ENCODE measurements at regions not wholly inside any gene's neighbourhood (a gene's known extent, or its start where the extent isn't known, plus 50 kb on each side); places are given as distances from the start of the nearest gene placed in this dataset.

GRCh38 chr10:130900441-130901160, 410.9 kb downstream of the TCERG1L start:
- TF ChIP-seq CTBP1 (IDR thresholded peaks at IDR 0.05; ENCODE audit: borderline replicate concordance): no peak
- no peak for TF ChIP-seq SP1 (IDR thresholded peaks at IDR 0.05)
- TF ChIP-seq LEF1 (IDR thresholded peaks at IDR 0.05; ENCODE audit: borderline replicate concordance): no peak
- TF ChIP-seq L3MBTL2 (conservative IDR thresholded peaks at IDR 0.05): no peak
- no peak for TF ChIP-seq SUZ12 (IDR thresholded peaks at IDR 0.05)
- TF ChIP-seq FOXK2 (IDR thresholded peaks at IDR 0.05): no peak
- TF ChIP-seq FOXM1 (IDR thresholded peaks at IDR 0.05; ENCODE audit: borderline replicate concordance): no peak
- TF ChIP-seq ZNF384 (IDR thresholded peaks at IDR 0.05): no peak
- no peak for TF ChIP-seq ELF4 (IDR thresholded peaks at IDR 0.05)
- no peak for TF ChIP-seq ARNT (IDR thresholded peaks at IDR 0.05)
- TF ChIP-seq TARDBP (IDR thresholded peaks at IDR 0.05): no peak

All from HEK293T (cell line).